IPS-20b (cell line): ENCODE measurements at regions not wholly inside any gene's neighbourhood (a gene's known extent, or its start where the extent isn't known, plus 50 kb on each side); places are given as distances from the start of the nearest gene placed in this dataset.

ENCODE experiments used
- H3K27ac ChIP-seq: one replicate; pipeline ENCODE4 v1.5.1; 2013; ENCODE audit warnings: low read length
- H3K27me3 ChIP-seq: 2 replicates; pipeline ENCODE4 v1.6.1; 2013; ENCODE audit warnings: mild to moderate bottlenecking, low read length, inconsistent platforms; ENCODE audit not compliant: insufficient read depth
- H3K36me3 ChIP-seq: 2 replicates; pipeline ENCODE4 v1.6.1; 2013; ENCODE audit warnings: low read depth, mild to moderate bottlenecking, inconsistent platforms, low read length, moderate library complexity; ENCODE audit not compliant: insufficient read depth
- H3K4me1 ChIP-seq: 2 replicates; pipeline ENCODE4 v1.6.1; 2013; ENCODE audit warnings: mild to moderate bottlenecking, control low read depth, inconsistent platforms, low read length, moderate library complexity; ENCODE audit not compliant: insufficient read depth
- H3K4me3 ChIP-seq: 2 replicates; pipeline ENCODE4 v1.5.1; 2013; ENCODE audit warnings: mild to moderate bottlenecking, low read length, inconsistent platforms
- H3K9ac ChIP-seq: 2 replicates; pipeline ENCODE4 v1.6.1; 2013; ENCODE audit warnings: low read depth, mild to moderate bottlenecking, inconsistent platforms, low read length, moderate library complexity
- H3K9me3 ChIP-seq: 2 replicates; pipeline ENCODE4 v1.6.1; 2013; ENCODE audit warnings: mild to moderate bottlenecking, low read depth, low read length, inconsistent platforms; ENCODE audit not compliant: insufficient read depth

DNA sequence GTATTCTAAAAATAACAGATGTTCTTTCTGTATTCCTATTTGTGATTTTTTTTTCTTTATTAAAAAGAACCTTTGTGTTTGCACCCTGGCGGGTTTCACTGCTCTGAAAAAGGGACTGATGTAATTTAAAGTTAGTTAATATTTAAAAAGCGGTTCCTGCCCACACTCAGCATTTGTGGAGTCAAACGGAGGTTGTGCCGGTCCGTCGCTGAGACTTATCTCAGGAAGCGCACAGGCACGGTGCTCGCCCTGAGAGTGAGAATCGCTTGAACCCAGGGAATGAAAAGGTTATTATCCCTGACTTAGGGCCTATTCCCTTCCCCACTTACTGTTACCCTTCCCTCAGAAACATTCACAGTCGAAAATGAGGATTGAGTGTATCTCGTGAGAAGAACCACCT lies 366.7 kb downstream of the THBS2 start:
- no peaks in the 10 kb centered on the region for H3K9me3 ChIP-seq
- no peak overlapping the region for H3K9ac ChIP-seq
- H3K27me3 ChIP-seq, result peaks cover 14% of the 10 kb centered on the region

GRCh38 chr6:168885751-168886742 lies 367.6 kb downstream of the THBS2 start:
- Histone ChIP-seq H3K4me3 (no peak overlapping the region), H3K36me3 (no peaks in the 10 kb centered on the region), H3K27me3 (peaks cover 14% of the 10 kb centered on the region), H3K9ac (no peak overlapping the region), H3K9me3 (no peaks in the 10 kb centered on the region), H3K27ac (no peak overlapping the region), H3K4me1 (no peaks in the 10 kb centered on the region)

More for the DNA sequence above, 366.7 kb downstream of the THBS2 start:
- H3K4me3 ChIP-seq, result no peak overlapping the region
- H3K36me3 ChIP-seq, result no peaks in the 10 kb centered on the region
- no peaks in the 10 kb centered on the region for H3K4me1 ChIP-seq
- H3K27ac ChIP-seq, result no peak overlapping the region

- Histone ChIP-seq H3K27me3 (peaks cover 14% of the 10 kb centered on the region), H3K4me3 (no peak overlapping the region), H3K4me1 (no peaks in the 10 kb centered on the region), H3K9me3 (no peaks in the 10 kb centered on the region), H3K9ac (no peak overlapping the region), H3K36me3 (no peaks in the 10 kb centered on the region), H3K27ac (no peak overlapping the region)
Measured at GRCh38 chr6:168885196-168885595, 368.4 kb downstream of the THBS2 start.

- Histone ChIP-seq H3K4me3 (peak overlapping the region; percentile 29; the same call in 1 of the 2 replicates), H3K4me1 (no peaks in the 10 kb centered on the region)
Measured at GRCh38 chr6:168884646-168885086, 369.0 kb downstream of the THBS2 start.

GRCh38 chr6:168884050-168884645 lies 369.5 kb downstream of the THBS2 start:
- H3K36me3 ChIP-seq, result no peaks in the 10 kb centered on the region
- H3K4me1 ChIP-seq, result no peaks in the 10 kb centered on the region
- H3K27me3 ChIP-seq, result peaks cover 14% of the 10 kb centered on the region
- no peaks in the 10 kb centered on the region for H3K9me3 ChIP-seq
- no peak overlapping the region for H3K9ac ChIP-seq
- no peak overlapping the region for H3K27ac ChIP-seq
- H3K4me3 ChIP-seq, result peak overlapping the region; percentile 29; the same call in 1 of the 2 replicates

More at GRCh38 chr6:168884646-168885086, 369.0 kb downstream of the THBS2 start:
- Histone ChIP-seq H3K9me3 (no peaks in the 10 kb centered on the region), H3K27me3 (peaks cover 14% of the 10 kb centered on the region), H3K36me3 (no peaks in the 10 kb centered on the region), H3K9ac (no peak overlapping the region), H3K27ac (no peak overlapping the region)

DNA sequence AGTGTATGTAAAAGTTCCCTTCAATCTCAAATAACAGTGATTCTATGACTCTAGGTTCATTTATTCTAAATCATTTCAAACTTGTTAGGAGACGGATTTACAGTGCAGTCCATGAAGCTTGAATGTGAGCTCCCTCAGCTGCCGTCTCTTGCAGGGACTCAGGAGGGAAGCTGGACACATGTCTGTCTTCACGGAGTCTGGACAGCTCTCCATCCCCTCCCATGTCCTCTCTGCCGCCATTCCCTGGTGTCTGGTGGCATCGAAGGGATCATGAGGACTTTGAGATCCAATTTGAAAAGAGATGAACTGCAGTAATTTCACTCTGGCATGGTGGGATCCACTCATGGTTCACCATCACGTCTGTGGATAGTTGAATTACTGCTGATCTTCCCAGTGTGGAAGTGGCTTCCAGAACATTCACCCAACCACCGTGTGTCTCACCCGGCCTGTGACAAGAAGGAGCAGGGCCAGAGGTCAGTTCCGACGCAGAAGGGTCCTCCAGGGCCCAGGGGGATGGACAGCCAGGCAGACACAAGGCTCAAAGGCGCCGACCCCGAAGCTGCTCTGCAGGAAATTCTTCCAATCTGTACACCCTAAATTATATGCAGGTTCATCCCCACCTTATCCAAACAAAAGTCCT lies 370.1 kb downstream of the THBS2 start:
- Histone ChIP-seq H3K27me3 (peaks cover 14% of the 10 kb centered on the region), H3K4me1 (no peaks in the 10 kb centered on the region), H3K36me3 (no peaks in the 10 kb centered on the region), H3K9ac (no peak overlapping the region), H3K9me3 (no peaks in the 10 kb centered on the region), H3K27ac (no peak overlapping the region), H3K4me3 (no peak overlapping the region)

DNA sequence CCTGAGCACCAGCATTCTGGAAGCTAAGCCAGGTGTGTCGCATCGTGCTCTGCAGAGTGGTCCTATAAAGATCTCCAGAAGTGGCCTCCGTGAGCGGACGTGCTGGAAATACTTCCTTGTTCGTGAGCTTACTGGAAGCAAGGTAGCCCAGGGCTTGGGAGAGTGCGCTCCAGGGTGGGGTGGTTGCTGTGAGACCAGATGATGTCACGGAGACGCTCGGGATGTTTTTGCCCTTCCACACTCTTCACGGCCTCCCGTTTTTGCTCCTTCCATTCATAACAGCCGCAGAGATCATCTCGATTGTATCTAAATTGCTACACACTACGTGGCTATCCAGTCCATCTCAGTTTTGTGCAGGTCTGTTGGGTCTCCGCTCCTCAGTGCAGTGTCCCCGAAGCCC lies 373.4 kb downstream of the THBS2 start:
- Histone ChIP-seq H3K4me3 (no peak overlapping the region), H3K27me3 (peaks cover 14% of the 10 kb centered on the region), H3K36me3 (no peaks in the 10 kb centered on the region), H3K4me1 (no peaks in the 10 kb centered on the region), H3K9me3 (no peaks in the 10 kb centered on the region), H3K27ac (no peak overlapping the region), H3K9ac (no peak overlapping the region)

- Histone ChIP-seq H3K9ac (no peak overlapping the region), H3K4me3 (no peak overlapping the region), H3K36me3 (no peaks in the 10 kb centered on the region), H3K27me3 (no peaks in the 10 kb centered on the region), H3K4me1 (no peaks in the 10 kb centered on the region), H3K27ac (no peak overlapping the region), H3K9me3 (no peaks in the 10 kb centered on the region)
Measured at GRCh38 chr6:168877821-168878282, 375.8 kb downstream of the THBS2 start.

- no peaks in the 10 kb centered on the region for H3K4me1 ChIP-seq
- no peak overlapping the region for H3K4me3 ChIP-seq
- no peaks in the 10 kb centered on the region for H3K36me3 ChIP-seq
- H3K27me3 ChIP-seq, result no peaks in the 10 kb centered on the region
- H3K27ac ChIP-seq, result no peak overlapping the region
- no peak overlapping the region for H3K9ac ChIP-seq
- H3K9me3 ChIP-seq, result no peaks in the 10 kb centered on the region
Measured at GRCh38 chr6:168876956-168877355, 376.7 kb downstream of the THBS2 start.

- Histone ChIP-seq H3K9me3 (no peaks in the 10 kb centered on the region), H3K36me3 (no peaks in the 10 kb centered on the region), H3K27ac (no peak overlapping the region), H3K9ac (no peak overlapping the region), H3K4me3 (no peak overlapping the region), H3K27me3 (no peaks in the 10 kb centered on the region), H3K4me1 (no peaks in the 10 kb centered on the region)
Measured at GRCh38 chr6:168875811-168876576, 377.7 kb downstream of the THBS2 start.

GRCh38 chr6:168874637-168875036 lies 379.0 kb downstream of the THBS2 start:
- Histone ChIP-seq H3K4me3 (no peak overlapping the region), H3K27ac (no peak overlapping the region), H3K9me3 (no peaks in the 10 kb centered on the region), H3K27me3 (no peaks in the 10 kb centered on the region), H3K9ac (no peak overlapping the region), H3K4me1 (no peaks in the 10 kb centered on the region), H3K36me3 (no peaks in the 10 kb centered on the region)
